ENCODE measurements at regions not wholly inside any gene's neighbourhood (a gene's known extent, or its start where the extent isn't known, plus 50 kb on each side); places are given as distances from the start of the nearest gene placed in this dataset.
"Not testable (repeated sequence)": the region's sequence is repeated elsewhere in the genome, so short reads cannot be mapped to it uniquely, and the experiment has no call there.

- no peak for DNase-seq (ENCODE audit: low spot score)
- intact Hi-C loops (cut with DNase I): no loop called here
These were observed 142.6 kb upstream of the SFSWAP start for GRCh38 chr12:131568336-131568735.

DNA sequence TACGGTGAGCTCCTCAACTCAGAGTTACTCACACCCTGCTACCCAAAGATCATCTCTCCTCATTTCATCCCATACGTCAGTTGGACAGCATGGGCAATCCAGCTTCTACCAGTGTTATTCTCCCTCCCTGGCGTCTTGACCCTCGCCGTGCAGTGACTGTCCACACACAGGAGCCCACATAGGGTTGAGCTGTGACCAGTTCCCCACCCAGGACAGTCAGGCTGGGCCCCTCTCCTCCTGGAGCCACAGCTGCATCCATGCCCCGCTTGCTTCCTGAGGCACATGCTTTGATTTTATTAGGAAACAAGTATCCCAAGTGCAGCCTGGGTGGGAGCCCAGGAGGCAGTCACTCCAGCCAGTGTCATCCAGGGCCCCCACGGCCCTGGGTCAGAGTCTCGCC is 140.3 kb upstream of the SFSWAP start:
- intact Hi-C loops (cut with DNase I): no loop called here
- DNase-seq (ENCODE audit: low spot score): peak; percentile 64

- peak; percentile 49 for DNase-seq (ENCODE audit: low spot score)
- intact Hi-C loops (cut with DNase I): no loop called here
These were observed 139.1 kb upstream of the SFSWAP start for GRCh38 chr12:131571827-131572226.

GRCh38 chr12:131572626-131573025 is 138.3 kb upstream of the SFSWAP start:
- intact Hi-C loops (cut with DNase I): no loop called here
- DNase-seq (ENCODE audit: low spot score): peak; percentile 67

- intact Hi-C loops (cut with DNase I): no loop called here
- no peak for DNase-seq (ENCODE audit: low spot score)
These were observed 137.1 kb upstream of the SFSWAP start for GRCh38 chr12:131573631-131574394.

GRCh38 chr12:131574395-131574771 is 136.5 kb upstream of the SFSWAP start:
- intact Hi-C loops (cut with DNase I): no loop called here
- DNase-seq (ENCODE audit: low spot score): no peak

DNA sequence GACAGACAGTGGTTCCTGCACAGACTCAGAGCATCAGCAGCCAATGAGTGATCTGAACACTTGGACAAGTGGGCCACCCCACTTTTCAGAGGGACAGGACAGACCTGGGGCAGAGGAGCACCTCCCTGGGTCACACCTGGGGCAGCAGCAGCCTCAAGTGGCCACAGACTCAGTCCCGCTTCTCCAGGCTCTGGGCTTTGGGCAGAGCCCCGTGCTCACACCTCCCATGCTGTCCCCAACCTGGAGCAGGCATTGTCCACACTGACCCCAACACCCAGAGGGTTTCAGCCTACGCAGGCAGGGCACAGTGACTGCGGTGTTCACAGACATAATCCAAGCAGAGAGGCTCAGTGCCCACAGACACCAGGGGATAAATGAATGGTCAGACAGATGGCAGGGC is 135.5 kb upstream of the SFSWAP start:
- no peak for DNase-seq (ENCODE audit: low spot score)
- intact Hi-C loops (cut with DNase I): no loop called here

- intact Hi-C loops (cut with DNase I); DNase-seq (ENCODE audit: low spot score): not testable (repeated sequence)
These were observed 134.2 kb upstream of the SFSWAP start for GRCh38 chr12:131576734-131577133.

GRCh38 chr12:131577766-131578165 is 133.1 kb upstream of the SFSWAP start:
- intact Hi-C loops (cut with DNase I): no loop called here
- DNase-seq (ENCODE audit: low spot score): no peak

GRCh38 chr12:131578828-131579470 is 131.9 kb upstream of the SFSWAP start:
- intact Hi-C loops (cut with DNase I): no loop called here
- DNase-seq (ENCODE audit: low spot score): no peak

DNA sequence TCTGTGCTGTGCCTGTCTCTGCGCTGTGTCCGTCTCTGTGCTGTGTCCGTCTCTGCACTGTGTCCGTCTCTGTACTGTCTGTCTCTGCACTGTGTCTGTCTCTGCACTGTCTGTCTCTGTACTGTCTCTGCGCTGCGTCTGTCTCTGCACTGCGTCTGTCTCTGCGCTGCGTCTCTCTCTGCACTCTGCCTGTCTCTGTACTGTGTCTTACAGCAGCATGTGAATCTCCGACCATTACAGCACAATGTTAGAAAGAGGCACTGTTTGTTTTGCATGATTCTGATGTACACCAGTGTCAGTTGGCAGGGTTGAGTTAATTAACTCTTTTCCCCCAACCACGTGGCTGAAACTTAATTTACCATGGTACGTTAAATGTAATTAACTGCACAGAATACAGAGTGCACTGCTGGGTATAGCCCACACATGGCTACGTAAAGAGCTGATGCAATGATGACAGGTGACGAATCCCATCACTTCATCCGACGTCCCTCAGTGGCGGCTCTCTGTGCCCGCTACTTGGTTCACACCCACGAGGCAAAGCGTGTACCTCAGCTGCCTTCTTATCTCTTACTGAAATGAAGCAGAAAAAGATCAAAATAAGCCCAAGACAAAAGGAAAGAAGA is 127.7 kb upstream of the SFSWAP start:
- intact Hi-C loops (cut with DNase I): no loop called here

DNA sequence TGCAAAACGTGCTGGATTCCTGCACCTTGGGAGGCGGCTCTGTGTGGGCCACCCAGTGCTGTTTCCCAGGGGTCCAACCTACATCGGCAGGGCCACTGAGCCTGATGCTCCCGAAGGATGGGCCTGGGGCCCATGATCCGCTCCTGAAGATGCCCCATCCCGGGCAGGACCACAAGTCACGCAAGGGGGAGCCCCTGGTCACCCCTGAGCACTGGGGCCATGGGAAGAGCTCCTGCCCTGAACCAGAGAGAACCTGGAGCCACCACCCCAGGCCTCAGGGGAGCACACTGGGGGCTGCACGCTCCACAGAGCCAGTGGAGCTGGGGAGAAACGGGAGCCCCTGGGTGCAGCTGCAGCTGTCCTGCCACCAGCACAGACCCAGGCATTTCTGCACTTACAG is 124.6 kb upstream of the SFSWAP start:
- DNase-seq (ENCODE audit: low spot score): no peak
- intact Hi-C loops (cut with DNase I): no loop called here

More for the DNA sequence above, 127.7 kb upstream of the SFSWAP start:
- DNase-seq (ENCODE audit: low spot score): no peak

- intact Hi-C loops (cut with DNase I): no loop called here
- DNase-seq (ENCODE audit: low spot score): no peak
These were observed 124.1 kb upstream of the SFSWAP start for GRCh38 chr12:131586761-131587160.

- intact Hi-C loops (cut with DNase I): no loop called here
- no peak for DNase-seq (ENCODE audit: low spot score)
These were observed 123.3 kb upstream of the SFSWAP start for GRCh38 chr12:131587565-131587964.

DNA sequence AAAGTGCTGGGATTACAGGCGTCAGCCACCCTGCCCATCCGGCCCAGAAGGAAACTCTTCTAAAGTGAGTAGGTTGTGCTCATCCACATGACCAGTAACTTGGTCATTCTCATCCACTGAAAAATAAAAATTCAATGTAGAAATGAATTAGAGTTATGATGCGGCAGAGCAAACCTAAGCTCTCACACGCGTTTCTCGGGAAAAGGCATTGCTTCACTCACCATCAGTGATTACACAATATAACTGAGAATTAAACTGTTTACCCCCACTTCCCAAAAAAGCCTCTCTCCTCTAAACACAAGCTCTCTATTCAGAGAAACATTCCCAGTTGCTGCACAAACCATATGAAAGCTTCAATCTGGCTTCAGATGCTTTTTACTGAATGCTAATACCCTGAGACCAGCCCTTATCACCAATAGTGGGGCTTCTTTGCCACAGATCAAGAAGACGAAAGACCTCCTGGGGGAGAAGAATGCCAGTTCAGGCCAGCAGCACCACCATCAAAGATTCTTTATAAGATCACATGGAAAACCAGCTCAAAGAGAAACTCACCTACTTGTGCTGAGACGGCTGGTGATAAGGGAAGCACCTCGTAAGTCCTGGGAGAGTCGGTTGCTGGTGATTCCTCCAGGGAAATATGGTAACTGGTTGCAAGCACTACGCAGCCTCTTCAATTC is 121.5 kb upstream of the SFSWAP start:
- intact Hi-C loops (cut with DNase I): no loop called here
- no peak for DNase-seq (ENCODE audit: low spot score)

- DNase-seq (ENCODE audit: low spot score): no peak
- intact Hi-C loops (cut with DNase I): no loop called here
These were observed 120.9 kb upstream of the SFSWAP start for GRCh38 chr12:131589966-131590365.

- DNase-seq (ENCODE audit: low spot score): no peak
- intact Hi-C loops (cut with DNase I): no loop called here
These were observed 119.8 kb upstream of the SFSWAP start for GRCh38 chr12:131591136-131591535.

- intact Hi-C loops (cut with DNase I): no loop called here
- DNase-seq (ENCODE audit: low spot score): no peak
These were observed 118.9 kb upstream of the SFSWAP start for GRCh38 chr12:131591714-131592709.

- no peak for DNase-seq (ENCODE audit: low spot score)
- intact Hi-C loops (cut with DNase I): no loop called here
These were observed 117.9 kb upstream of the SFSWAP start for GRCh38 chr12:131592972-131593371.

All from posterior vena cava (tissue), 2 donors.